ENCODE measurements at regions not wholly inside any gene's neighbourhood (a gene's known extent, or its start where the extent isn't known, plus 50 kb on each side); places are given as distances from the start of the nearest gene placed in this dataset.
"Not testable (repeated sequence)": the region's sequence is repeated elsewhere in the genome, so short reads cannot be mapped to it uniquely, and the experiment has no call there.

- DNase-seq (ENCODE audit: low spot score) = no peak
Measured at GRCh38 chr6:27190126-27190525, 57.4 kb upstream of the PRSS16 start.

GRCh38 chr6:27194453-27194852, 53.0 kb upstream of the PRSS16 start:
- not testable (repeated sequence) for DNase-seq (ENCODE audit: low spot score)

GRCh38 chr6:27195547-27195946, 52.0 kb upstream of the PRSS16 start:
- DNase-seq (ENCODE audit: low spot score) = not testable (repeated sequence)

Data from germinal center (tissue), 1 donor.